PC-9 (cell line): ENCODE measurements at regions not wholly inside any gene's neighbourhood (a gene's known extent, or its start where the extent isn't known, plus 50 kb on each side); places are given as distances from the start of the nearest gene placed in this dataset.
"Not testable (repeated sequence)": the region's sequence is repeated elsewhere in the genome, so short reads cannot be mapped to it uniquely, and the experiment has no call there.

ENCODE experiments used
- CTCF ChIP-seq: fragments of 200-600 bp; sonication (generic); conservative IDR thresholded peaks from 2 replicates; pipeline ENCODE4 v1.6.1; 2017; ENCODE audit warnings: mixed run types, antibody characterized with exemption, mild to moderate bottlenecking, moderate library complexity
- EZH2 ChIP-seq: fragments of 200-600 bp; sonication (generic); IDR thresholded peaks from 2 replicates; pipeline ENCODE4 v1.8.0; 2017; ENCODE audit warnings: antibody characterized with exemption, low read depth

- not testable (repeated sequence) for TF ChIP-seq CTCF, EZH2
These were observed 59.4 kb upstream of the MED14 start for GRCh38 chrX:40794829-40795130.
